NCI-H69 (cell line): ENCODE measurements at regions not wholly inside any gene's neighbourhood (a gene's known extent, or its start where the extent isn't known, plus 50 kb on each side); places are given as distances from the start of the nearest gene placed in this dataset.

Source experiments
- DNase-seq: peaks from one replicate; lab custom pipeline; 2025; lab: John Stamatoyannopoulos, UW

GRCh38 chr15:62798536-62798935 is 244.0 kb upstream of the TPM1 start:
- DNase-seq: no peak

DNA sequence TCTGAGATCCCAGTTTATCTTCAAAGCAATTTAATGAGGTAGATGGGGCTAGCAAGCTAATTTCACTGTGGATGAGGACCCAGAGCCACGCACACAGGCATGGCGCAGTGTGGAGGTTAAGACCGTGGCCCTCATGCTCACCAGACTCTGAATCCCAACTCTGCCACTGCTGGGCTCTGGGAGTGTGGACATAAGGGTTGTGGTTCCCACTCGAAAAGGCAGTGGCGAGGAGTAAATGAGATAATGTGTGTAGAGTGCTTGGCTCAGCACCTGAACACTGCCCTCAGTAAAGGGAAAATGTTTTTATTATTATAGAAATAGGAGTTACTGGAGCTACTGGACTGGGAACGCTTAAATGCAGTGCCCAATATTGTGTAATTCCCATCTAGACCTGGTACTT is 243.5 kb upstream of the TPM1 start:
- DNase-seq: no peak

GRCh38 chr15:62799919-62800318 is 242.6 kb upstream of the TPM1 start:
- no peak for DNase-seq

- DNase-seq: no peak
Observed at GRCh38 chr15:62802612-62803011, 239.9 kb upstream of the TPM1 start.

DNA sequence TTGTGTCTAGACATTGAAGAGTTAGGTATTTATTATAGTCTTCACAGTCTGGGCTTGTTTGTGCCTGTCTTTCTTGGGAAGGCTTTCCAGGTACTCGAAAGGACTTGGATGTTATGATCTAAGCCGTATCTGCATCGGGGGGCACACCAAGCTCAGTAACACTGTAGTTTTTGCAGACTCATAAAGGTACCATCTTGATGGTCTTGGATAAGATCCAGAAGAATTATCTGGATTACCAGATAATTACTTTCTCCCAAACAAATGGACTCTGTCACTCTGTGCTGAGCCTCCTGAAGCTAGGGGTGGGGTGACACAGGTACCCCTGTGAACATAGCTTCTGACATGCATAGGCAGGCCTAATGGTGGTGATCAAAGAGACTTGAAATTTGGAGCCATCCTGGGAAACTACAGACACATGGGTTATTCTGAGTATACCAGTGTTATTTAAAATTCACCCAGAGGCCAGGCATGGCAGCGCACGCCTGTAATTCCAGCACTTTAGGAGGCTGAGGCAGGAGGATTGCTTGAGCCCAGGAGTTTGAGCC is 238.6 kb upstream of the TPM1 start:
- no peak for DNase-seq

GRCh38 chr15:62805502-62805901 is 237.0 kb upstream of the TPM1 start:
- no peak for DNase-seq

DNA sequence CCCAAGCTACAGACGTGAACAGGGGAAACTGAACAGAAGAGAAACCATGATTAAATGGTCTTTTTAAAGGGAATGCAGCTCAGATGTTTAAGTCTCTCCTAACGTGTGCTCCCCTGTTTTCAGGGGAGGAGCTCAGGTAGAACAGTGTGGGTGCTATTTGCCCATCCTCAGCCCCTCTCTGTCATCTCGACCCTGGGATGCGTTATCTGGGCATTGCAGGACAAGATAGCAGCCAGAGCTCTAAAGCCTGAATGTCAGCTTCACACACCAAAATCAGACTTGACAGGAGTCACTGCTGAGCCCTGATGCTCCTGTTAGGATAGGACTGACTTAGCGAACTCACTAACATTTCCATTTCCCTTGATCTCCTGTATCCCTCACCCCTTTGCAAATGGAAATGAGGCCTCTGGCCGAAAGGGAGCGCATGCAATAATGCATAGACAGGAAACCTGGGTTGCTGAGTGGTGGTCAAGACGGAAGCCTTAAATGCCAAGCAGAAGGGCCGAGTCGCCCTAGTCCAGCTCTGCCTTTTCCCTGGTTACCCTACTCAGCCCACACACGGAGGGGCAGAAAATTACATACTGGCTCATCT is 234.9 kb upstream of the TPM1 start:
- no peak for DNase-seq

GRCh38 chr15:62809115-62809967 is 233.2 kb upstream of the TPM1 start:
- peak; percentile 8 for DNase-seq

GRCh38 chr15:62809968-62810260 is 232.6 kb upstream of the TPM1 start:
- no peak for DNase-seq

GRCh38 chr15:62812515-62812835 is 230.1 kb upstream of the TPM1 start:
- no peak for DNase-seq

- no peak for DNase-seq
Observed at GRCh38 chr15:62816342-62817069, 226.0 kb upstream of the TPM1 start.

GRCh38 chr15:62818691-62819090 is 223.9 kb upstream of the TPM1 start:
- no peak for DNase-seq

- no peak for DNase-seq
Observed at GRCh38 chr15:62821384-62822131, 221.0 kb upstream of the TPM1 start.

- no peak for DNase-seq
Observed at GRCh38 chr15:62822228-62822627, 220.3 kb upstream of the TPM1 start.

DNA sequence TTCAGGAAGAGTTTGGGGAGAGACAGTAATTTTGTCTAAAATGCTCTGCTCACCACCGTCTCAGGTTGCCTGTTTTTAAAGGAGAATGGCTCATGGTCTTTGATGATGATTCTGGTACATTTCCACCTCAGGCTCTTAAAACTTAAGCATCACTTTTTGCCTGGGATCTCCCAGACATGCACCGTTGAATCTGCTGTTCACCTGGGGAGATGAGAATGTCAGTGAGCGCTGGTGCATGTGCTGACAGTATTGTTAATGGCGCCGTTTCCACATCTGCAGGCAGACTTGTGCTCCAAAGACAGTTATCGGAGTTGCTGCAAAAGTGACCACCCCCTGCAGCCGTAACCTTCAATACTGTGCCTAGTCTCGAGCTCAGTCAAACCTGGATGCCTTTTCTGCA is 219.0 kb upstream of the TPM1 start:
- DNase-seq: no peak

DNA sequence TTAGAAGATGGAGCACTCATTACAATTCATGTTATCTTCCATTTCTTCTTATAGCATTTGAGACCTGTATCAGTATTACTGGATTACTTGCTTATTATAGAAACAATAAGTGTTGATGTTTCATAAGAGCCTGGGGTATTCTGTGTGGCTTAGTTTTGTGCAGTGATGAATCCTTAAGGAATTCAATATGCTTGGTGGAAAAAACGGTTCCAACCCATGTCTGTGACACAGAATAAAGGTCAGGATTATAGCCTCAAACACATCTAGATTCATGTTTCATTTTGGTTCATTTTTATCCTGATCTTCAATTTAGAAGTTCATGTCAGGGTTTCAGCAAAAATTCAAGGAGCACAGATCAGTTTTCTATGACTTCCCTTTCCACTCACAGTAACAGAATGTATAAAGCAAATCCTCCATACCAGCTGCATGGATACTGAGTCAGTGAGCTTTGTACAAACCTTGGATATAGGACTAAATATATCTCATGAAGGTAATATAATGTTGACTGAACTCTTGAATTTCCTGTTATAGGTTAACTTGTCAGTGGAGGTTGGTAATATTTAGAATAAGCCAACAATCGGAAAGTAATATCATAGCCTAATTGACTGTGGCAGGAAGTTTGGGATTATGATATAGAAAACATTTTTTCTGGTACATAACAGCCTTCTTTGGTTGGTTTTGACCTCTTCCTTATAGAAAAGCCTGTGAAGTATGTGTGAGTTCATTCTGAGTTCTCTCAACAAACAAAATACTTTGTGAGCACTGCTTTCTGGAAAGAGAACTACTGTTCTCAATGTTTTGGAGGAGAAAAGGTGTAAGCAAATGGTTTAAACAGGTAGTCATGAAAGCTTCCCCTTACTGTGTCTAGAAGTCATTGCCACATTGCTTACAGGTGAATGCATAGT is 218.2 kb upstream of the TPM1 start:
- no peak for DNase-seq

DNA sequence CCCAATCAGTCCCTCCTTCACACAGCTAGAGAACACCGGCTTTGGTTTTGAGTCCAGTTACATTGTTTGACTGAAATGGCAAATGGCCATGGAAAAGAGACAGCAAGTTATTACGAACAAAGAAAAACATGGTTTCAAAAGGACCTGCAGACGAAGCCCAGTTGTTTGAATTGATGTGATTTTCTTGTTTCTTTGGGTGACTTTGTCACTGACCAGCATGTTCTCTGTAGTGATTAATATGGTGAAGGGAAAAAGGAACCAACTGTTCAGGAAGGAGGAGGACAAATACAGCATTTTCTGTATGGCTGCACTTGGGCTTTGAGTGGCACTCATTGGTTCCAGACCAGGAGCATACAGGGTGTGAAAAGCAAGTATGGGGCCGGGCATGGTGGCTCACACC is 217.4 kb upstream of the TPM1 start:
- DNase-seq: no peak

DNA sequence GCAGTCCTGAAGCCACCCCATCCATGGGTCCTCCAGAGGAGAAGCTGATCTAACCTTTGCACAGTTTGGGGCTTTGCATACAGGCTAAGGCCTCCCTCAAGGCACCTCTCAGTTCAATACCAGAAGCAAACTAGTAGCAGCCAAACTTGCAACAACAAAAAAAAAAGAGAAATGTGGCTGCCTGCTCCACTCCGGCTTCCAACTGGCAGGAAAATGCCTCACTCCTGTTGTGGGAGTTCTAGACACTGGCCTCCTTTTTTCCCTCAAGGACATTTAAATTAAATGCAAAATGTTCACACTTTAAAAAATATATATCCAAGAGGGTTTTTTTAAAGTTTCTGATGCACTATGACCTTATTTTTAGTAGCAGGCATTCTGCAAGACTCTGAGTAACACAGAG is 216.0 kb upstream of the TPM1 start:
- DNase-seq: no peak

DNA sequence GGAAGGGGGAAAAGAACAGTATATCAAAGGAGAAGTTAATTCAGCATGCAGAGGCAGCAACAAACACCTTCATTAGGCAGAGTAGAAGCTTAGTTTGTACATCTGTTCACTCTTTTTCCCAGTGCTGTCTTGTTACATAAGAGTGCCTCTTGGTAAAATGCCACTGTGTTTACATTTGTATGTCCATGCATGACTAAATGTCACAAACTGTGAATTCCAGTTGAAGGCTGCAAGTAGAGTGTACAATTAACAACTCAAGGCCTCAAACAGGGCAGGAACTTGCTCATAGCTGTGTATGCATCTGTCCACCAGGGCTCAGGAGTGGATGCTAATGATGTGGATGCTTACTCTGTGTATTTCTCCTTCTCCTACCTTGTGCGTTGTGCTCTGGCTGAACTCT is 214.2 kb upstream of the TPM1 start:
- peak; percentile 93 for DNase-seq

DNA sequence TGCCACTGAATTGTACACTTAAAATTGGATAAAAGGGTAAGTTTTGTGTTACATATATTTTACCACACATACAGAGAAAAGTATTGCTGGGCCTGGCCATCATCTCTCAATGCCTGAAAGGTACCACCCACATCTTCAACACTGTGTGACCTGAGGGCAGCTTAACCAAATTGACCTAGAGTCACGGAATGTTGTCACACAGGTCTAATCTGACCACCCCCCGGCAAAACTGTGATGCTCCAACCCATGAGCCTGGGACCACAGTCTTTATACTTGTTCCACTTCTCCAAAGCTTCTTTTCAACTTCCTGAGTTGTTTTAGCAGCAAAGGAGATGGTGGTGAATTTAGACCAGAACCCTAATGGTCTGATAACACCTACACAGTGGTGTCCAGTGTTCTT is 210.3 kb upstream of the TPM1 start:
- no peak for DNase-seq

GRCh38 chr15:62833646-62834045 is 208.9 kb upstream of the TPM1 start:
- DNase-seq: no peak
